ENCODE measurements at regions not wholly inside any gene's neighbourhood (a gene's known extent, or its start where the extent isn't known, plus 50 kb on each side); places are given as distances from the start of the nearest gene placed in this dataset.

- Histone ChIP-seq H3K9ac (ENCODE audit: low read length) (no peak overlapping the region), H3K36me3 (replicated peaks; ENCODE audit: insufficient read depth, low read length) (no peaks in the 10 kb centered on the region), H3K9me3 (replicated peaks; ENCODE audit: insufficient read depth, low read length) (no peaks in the 10 kb centered on the region), H3K27ac (ENCODE audit: low read length) (no peak overlapping the region), H3F3A (ENCODE audit: insufficient read depth, low read length) (no peaks in the 10 kb centered on the region), H3K4me2 (ENCODE audit: low read depth, low read length) (no peak overlapping the region), H3K4me3 (ENCODE audit: low read length) (no peak overlapping the region), H2AFZ (ENCODE audit: low read length) (no peak overlapping the region), H3K4me1 (ENCODE audit: low read length) (no peaks in the 10 kb centered on the region), H3K27me3 (replicated peaks; ENCODE audit: insufficient read depth, low read length) (no peaks in the 10 kb centered on the region), H3K9me2 (replicated peaks; ENCODE audit: insufficient read depth, low read length) (no peaks in the 10 kb centered on the region), H3K79me2 (ENCODE audit: low read length) (no peaks in the 10 kb centered on the region), H4K20me1 (ENCODE audit: insufficient read depth, low read length) (no peaks in the 10 kb centered on the region)
- DNase-seq: no peak
- TF ChIP-seq, protein P1, sequence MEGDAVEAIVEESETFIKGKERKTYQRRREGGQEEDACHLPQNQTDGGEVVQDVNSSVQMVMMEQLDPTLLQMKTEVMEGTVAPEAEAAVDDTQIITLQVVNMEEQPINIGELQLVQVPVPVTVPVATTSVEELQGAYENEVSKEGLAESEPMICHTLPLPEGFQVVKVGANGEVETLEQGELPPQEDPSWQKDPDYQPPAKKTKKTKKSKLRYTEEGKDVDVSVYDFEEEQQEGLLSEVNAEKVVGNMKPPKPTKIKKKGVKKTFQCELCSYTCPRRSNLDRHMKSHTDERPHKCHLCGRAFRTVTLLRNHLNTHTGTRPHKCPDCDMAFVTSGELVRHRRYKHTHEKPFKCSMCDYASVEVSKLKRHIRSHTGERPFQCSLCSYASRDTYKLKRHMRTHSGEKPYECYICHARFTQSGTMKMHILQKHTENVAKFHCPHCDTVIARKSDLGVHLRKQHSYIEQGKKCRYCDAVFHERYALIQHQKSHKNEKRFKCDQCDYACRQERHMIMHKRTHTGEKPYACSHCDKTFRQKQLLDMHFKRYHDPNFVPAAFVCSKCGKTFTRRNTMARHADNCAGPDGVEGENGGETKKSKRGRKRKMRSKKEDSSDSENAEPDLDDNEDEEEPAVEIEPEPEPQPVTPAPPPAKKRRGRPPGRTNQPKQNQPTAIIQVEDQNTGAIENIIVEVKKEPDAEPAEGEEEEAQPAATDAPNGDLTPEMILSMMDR (IDR thresholded peaks at IDR 0.05; ENCODE audit: low read length): no peak
- TF ChIP-seq EZH2 (optimal IDR thresholded peaks at IDR 0.05; ENCODE audit: low read depth, low read length) (no peak), EZH2phosphoT487 (IDR thresholded peaks at IDR 0.05; ENCODE audit: low read length) (no peak)
Observed at GRCh38 chr2:182615036-182615435, 101.0 kb upstream of the DNAJC10 start.

DNA sequence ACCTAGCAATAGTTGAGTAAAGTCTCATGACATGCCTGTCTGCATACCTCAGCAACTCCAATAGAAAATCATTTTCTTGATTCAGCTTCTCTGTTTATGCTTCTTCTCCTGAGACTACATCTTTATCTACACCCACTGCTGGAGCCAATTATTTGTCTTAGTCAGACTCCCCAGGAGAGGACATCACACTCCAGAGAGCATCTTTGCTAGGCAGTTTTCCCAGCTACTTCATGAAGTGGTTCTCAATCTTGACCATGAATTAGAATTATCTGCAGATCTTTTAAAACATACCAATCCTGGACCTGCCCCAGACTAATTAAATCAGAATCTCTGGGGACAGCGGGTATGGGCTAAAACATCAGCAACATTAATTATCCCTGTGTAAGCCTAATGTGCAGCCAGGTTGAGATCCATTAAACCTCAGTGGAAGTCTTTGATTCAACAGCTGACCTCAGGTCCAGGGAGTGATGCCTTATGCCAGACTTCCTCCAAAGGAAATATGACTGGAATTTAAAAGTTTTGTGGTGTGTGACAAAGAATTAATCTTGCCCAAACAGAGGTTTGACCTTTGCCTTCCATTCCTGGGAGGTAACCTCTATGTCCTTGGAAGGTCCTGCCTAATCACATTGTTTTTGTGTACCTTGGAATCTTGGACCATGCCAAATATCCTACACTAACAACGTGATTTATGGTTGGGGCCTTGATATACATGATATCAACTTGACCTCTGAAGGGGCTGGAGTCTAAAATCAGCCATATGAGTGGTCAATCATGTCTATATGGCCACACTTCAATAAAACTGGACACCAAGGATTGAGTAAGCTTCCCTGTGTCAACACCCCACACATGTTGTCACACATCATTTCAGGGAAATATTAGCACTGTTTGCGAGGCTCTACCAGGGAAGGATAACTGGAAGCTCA is 99.3 kb upstream of the DNAJC10 start:
- Histone ChIP-seq H3K9me3 (replicated peaks; ENCODE audit: insufficient read depth, low read length) (no peaks in the 10 kb centered on the region), H3K9me2 (replicated peaks; ENCODE audit: insufficient read depth, low read length) (no peaks in the 10 kb centered on the region), H3K27ac (ENCODE audit: low read length) (no peak overlapping the region), H3K36me3 (replicated peaks; ENCODE audit: insufficient read depth, low read length) (no peaks in the 10 kb centered on the region), H4K20me1 (ENCODE audit: insufficient read depth, low read length) (no peaks in the 10 kb centered on the region), H3K4me2 (ENCODE audit: low read depth, low read length) (no peak overlapping the region), H3K4me1 (ENCODE audit: low read length) (no peaks in the 10 kb centered on the region), H3K27me3 (replicated peaks; ENCODE audit: insufficient read depth, low read length) (no peaks in the 10 kb centered on the region), H3F3A (ENCODE audit: insufficient read depth, low read length) (no peaks in the 10 kb centered on the region), H3K79me2 (ENCODE audit: low read length) (no peaks in the 10 kb centered on the region), H3K9ac (ENCODE audit: low read length) (no peak overlapping the region), H3K4me3 (ENCODE audit: low read length) (no peak overlapping the region), H2AFZ (ENCODE audit: low read length) (no peak overlapping the region)
- no peak for TF ChIP-seq EZH2 (optimal IDR thresholded peaks at IDR 0.05; ENCODE audit: low read depth, low read length)
- no peak for TF ChIP-seq EZH2phosphoT487 (IDR thresholded peaks at IDR 0.05; ENCODE audit: low read length)
- TF ChIP-seq, protein P1 (IDR thresholded peaks at IDR 0.05; ENCODE audit: low read length): no peak
- no peak for DNase-seq

- Histone ChIP-seq H3K9me2 (replicated peaks; ENCODE audit: insufficient read depth, low read length) (no peaks in the 10 kb centered on the region), H3K36me3 (replicated peaks; ENCODE audit: insufficient read depth, low read length) (no peaks in the 10 kb centered on the region), H2AFZ (ENCODE audit: low read length) (no peak overlapping the region), H3K9me3 (replicated peaks; ENCODE audit: insufficient read depth, low read length) (no peaks in the 10 kb centered on the region), H3K79me2 (ENCODE audit: low read length) (no peaks in the 10 kb centered on the region), H3K4me1 (ENCODE audit: low read length) (no peaks in the 10 kb centered on the region), H3K27me3 (replicated peaks; ENCODE audit: insufficient read depth, low read length) (no peaks in the 10 kb centered on the region), H3F3A (ENCODE audit: insufficient read depth, low read length) (no peaks in the 10 kb centered on the region), H3K4me2 (ENCODE audit: low read depth, low read length) (no peak overlapping the region), H3K4me3 (ENCODE audit: low read length) (no peak overlapping the region), H3K9ac (ENCODE audit: low read length) (no peak overlapping the region), H3K27ac (ENCODE audit: low read length) (no peak overlapping the region), H4K20me1 (ENCODE audit: insufficient read depth, low read length) (no peaks in the 10 kb centered on the region)
- no peak for DNase-seq
- TF ChIP-seq, protein P1 (IDR thresholded peaks at IDR 0.05; ENCODE audit: low read length): no peak
- TF ChIP-seq EZH2 (optimal IDR thresholded peaks at IDR 0.05; ENCODE audit: low read depth, low read length) (no peak), EZH2phosphoT487 (IDR thresholded peaks at IDR 0.05; ENCODE audit: low read length) (no peak)
Observed at GRCh38 chr2:182618672-182619079, 97.4 kb upstream of the DNAJC10 start.

Measured in MM.1S (cell line).